ENCODE measurements at regions not wholly inside any gene's neighbourhood (a gene's known extent, or its start where the extent isn't known, plus 50 kb on each side); places are given as distances from the start of the nearest gene placed in this dataset.

DNA sequence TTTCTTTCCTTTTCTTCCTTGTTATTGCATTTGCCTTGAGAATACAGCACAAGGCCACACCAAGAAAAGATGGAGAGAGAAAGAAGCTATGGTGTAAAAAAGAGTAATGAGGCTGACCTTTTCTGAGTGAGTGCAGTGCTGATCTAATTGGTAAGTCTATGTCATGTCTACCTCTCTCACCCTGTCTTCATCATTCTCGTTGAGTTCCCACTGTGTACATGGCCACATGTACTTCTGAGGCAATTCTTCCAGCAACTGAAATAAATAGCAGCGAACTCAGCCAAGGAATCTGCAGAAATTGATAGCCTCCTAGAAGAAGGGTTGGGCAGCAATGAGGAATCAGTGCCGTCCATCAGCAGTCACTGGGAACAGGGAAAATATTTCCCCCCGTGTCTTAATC lies 367.2 kb upstream of the SPTLC3 start:
- TF ChIP-seq GABPA (IDR thresholded peaks at IDR 0.05; ENCODE audit: low read depth) (no peak), POLR2AphosphoS5 (IDR thresholded peaks at IDR 0.05; ENCODE audit: low read depth) (no peak), REST (IDR thresholded peaks at IDR 0.05; ENCODE audit: insufficient replicate concordance, low read depth) (no peak), SPI1 (IDR thresholded peaks at IDR 0.05; ENCODE audit: borderline replicate concordance, low read depth) (no peak)
- TF ChIP-seq, protein P1, sequence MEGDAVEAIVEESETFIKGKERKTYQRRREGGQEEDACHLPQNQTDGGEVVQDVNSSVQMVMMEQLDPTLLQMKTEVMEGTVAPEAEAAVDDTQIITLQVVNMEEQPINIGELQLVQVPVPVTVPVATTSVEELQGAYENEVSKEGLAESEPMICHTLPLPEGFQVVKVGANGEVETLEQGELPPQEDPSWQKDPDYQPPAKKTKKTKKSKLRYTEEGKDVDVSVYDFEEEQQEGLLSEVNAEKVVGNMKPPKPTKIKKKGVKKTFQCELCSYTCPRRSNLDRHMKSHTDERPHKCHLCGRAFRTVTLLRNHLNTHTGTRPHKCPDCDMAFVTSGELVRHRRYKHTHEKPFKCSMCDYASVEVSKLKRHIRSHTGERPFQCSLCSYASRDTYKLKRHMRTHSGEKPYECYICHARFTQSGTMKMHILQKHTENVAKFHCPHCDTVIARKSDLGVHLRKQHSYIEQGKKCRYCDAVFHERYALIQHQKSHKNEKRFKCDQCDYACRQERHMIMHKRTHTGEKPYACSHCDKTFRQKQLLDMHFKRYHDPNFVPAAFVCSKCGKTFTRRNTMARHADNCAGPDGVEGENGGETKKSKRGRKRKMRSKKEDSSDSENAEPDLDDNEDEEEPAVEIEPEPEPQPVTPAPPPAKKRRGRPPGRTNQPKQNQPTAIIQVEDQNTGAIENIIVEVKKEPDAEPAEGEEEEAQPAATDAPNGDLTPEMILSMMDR (IDR thresholded peaks at IDR 0.05; ENCODE audit: insufficient read depth, low read length): no peak

Data from HL-60 (cell line).